RWPE1 (cell line): ENCODE measurements at regions not wholly inside any gene's neighbourhood (a gene's known extent, or its start where the extent isn't known, plus 50 kb on each side); places are given as distances from the start of the nearest gene placed in this dataset.
A peak's percentile ranks its signal among the peaks of the same experiment; 100 is the strongest.
"Not testable (repeated sequence)": the region's sequence is repeated elsewhere in the genome, so short reads cannot be mapped to it uniquely, and the experiment has no call there.

Experiments used
- CTCF ChIA-PET: fragments of 350-600 bp; sonication (Branson Sonifier 250); formaldehyde crosslinking; extraction: SDS; loops from one replicate; lab custom pipeline; 2021; lab: Yijun Ruan, JAX
- POLR2A ChIA-PET: fragments of 400-600 bp; formaldehyde crosslinking; extraction: SDS; loops from one replicate; lab custom pipeline; 2020; ENCODE audit warnings: antibody characterized with exemption; ENCODE audit not compliant: low non-redundant PET; lab: Yijun Ruan, JAX
- DNase-seq: peaks from one replicate; pipeline ENCODE4 v3.0.0; 2012; ENCODE audit warnings: low spot score
- H3K27ac ChIP-seq: fragments of 450-650 bp; 2 replicates; pipeline ENCODE4 v1.5.1; 2017
- CTCF ChIP-seq: fragments of 450-650 bp; conservative IDR thresholded peaks from 2 replicates; pipeline ENCODE4 v1.5.1; 2017; ENCODE audit warnings: low read depth, mild to moderate bottlenecking

DNA sequence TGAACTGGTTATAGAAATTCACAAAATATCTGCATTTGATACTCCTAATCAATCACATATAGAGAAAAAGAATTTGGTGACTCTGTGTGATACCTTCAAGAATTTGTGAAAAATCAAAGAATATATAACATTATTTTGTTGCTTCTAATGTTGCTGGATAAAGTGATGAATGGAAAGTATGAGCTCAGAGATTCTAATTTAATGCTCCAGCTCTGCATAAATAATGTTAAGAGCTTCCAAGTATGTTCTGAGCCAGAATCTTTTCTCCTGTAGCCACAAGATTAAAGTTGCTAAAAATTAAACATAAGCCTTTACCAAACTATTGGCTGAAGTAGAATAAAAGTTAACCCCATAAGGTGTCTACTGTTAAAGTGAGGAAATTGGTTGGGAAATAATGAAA lies 294.7 kb upstream of the CT83 start:
- TF ChIP-seq CTCF, result no peak
- H3K27ac ChIP-seq, result no peak overlapping the region
- no peak for DNase-seq
- CTCF ChIA-PET, result no interaction called here
- POLR2A ChIA-PET, result no interaction called here

- no peak overlapping the region for H3K27ac ChIP-seq
- ChIA-PET CTCF (no interaction called here), POLR2A (no interaction called here)
- no peak for DNase-seq
- no peak for TF ChIP-seq CTCF
Measured at GRCh38 chrX:116756958-116757357, 294.2 kb upstream of the CT83 start.

DNA sequence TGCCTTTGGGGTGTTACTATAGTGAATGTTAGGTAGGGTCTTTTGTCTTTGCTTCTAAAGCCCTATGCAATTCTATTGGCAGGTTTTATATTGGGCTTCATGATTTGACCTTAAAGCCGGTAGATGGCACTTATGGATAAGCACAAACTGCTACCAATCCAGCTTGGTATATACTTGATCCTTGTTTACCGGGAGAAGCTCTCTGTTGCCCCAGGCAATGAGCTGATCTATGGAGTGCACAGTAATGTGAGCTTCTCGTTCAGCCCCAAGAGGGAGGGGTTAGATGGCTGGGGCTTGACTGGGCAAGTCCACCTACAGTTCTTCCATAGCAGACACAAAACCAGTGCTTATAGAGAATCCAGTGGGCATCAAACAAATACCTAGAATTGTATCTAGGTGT lies 287.2 kb upstream of the CT83 start:
- ChIA-PET CTCF (interaction anchor here (0.6 to 1.0 kb wide), 3 partner anchors 37 to 1235 kb away, joined by 3 to 5 read pairs (median 3); no protein-coding TSS in a partner anchor), POLR2A (no interaction called here)
- DNase-seq, result peak; percentile 65

GRCh38 chrX:116732214-116732613 lies 269.4 kb upstream of the CT83 start:
- no peak overlapping the region for H3K27ac ChIP-seq
- DNase-seq, result no peak
- ChIA-PET CTCF (interaction anchor here (0.9 kb wide), 1 partner anchor 729 kb away, joined by 3 read pairs; no protein-coding TSS in a partner anchor), POLR2A (no interaction called here)
- TF ChIP-seq CTCF, result no peak

More for the DNA sequence above, 287.2 kb upstream of the CT83 start:
- TF ChIP-seq CTCF, result no peak
- no peak overlapping the region for H3K27ac ChIP-seq

DNA sequence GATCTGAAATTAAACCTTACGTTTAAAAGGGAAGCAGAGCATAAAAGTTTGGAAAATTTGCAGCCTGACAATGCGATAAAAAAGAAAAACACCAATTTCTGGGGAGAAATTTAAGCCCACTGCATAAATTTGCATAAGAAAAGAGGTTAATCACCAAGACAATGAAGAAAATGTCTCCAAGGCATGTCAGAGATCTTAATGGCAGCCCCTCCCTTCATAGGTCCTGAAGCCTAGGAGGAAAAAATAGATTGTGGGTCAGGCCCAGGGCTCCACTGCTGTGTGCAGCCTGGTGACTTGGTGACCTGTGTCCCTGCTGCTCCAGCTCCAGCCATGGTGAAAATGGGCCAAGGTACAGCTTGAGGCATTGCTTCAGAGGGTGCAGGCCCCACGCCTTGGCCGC lies 264.0 kb upstream of the CT83 start:
- CTCF ChIA-PET, result no interaction called here
- POLR2A ChIA-PET, result no interaction called here
- no peak overlapping the region for H3K27ac ChIP-seq
- TF ChIP-seq CTCF, result no peak
- DNase-seq, result no peak

DNA sequence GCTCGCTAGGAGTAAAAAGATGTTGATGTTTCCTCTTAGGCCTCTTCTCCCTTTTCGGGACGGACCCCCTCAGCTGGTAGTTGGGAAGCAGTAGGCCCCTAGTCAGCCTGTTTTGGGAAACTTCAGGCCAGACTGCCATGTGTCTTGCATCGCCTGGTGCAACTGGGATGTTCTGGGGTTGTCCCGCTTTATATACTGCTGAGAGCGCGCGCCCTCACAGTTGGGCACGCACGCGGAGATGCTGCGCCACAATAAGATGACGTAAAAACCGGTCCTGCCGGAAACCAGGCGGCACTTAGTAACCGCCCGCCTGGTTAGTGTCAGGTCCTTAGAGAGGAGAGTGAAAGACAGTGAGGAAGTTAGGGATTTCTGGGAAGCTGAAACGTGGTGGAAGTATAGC lies 231.3 kb upstream of the CT83 start:
- no peak for DNase-seq
- no peak overlapping the region for H3K27ac ChIP-seq
- ChIA-PET CTCF (no interaction called here), POLR2A (no interaction called here)
- TF ChIP-seq CTCF, result no peak

- H3K27ac ChIP-seq, CTCF ChIA-PET, POLR2A ChIA-PET, DNase-seq: not testable (repeated sequence)
Measured at GRCh38 chrX:116679544-116679943, 216.8 kb upstream of the CT83 start.
